Urothelium cell line (cell line): ENCODE measurements at regions not wholly inside any gene's neighbourhood (a gene's known extent, or its start where the extent isn't known, plus 50 kb on each side); places are given as distances from the start of the nearest gene placed in this dataset.
"Not testable (repeated sequence)": the region's sequence is repeated elsewhere in the genome, so short reads cannot be mapped to it uniquely, and the experiment has no call there.

Experiments
- DNase-seq: peaks from one replicate; pipeline ENCODE4 v3.0.0; 2011; ENCODE audit warnings: low spot score, mixed read lengths
- FAIRE-seq: peaks from 2 replicates; lab custom pipeline; 2011; peaks lifted over from hg19 to GRCh38; lab: Jason Lieb, UNC

GRCh38 chr4:152200511-152201333 is 335.2 kb downstream of the FBXW7 start:
- FAIRE-seq (no peak), DNase-seq (no peak)

GRCh38 chr4:152197211-152197610 is 338.7 kb downstream of the FBXW7 start:
- FAIRE-seq (no peak), DNase-seq (no peak)

GRCh38 chr4:152195888-152196287 is 340.0 kb downstream of the FBXW7 start:
- no peak for FAIRE-seq
- no peak for DNase-seq

- FAIRE-seq (no peak), DNase-seq (no peak)
These were observed 342.8 kb downstream of the FBXW7 start for GRCh38 chr4:152193059-152193458.

GRCh38 chr4:152190907-152191306 is 345.0 kb downstream of the FBXW7 start:
- DNase-seq (no peak), FAIRE-seq (no peak)

- FAIRE-seq (no peak), DNase-seq (no peak)
These were observed 346.3 kb downstream of the FBXW7 start for GRCh38 chr4:152189451-152190179.

- FAIRE-seq (no peak), DNase-seq (no peak)
These were observed 347.1 kb downstream of the FBXW7 start for GRCh38 chr4:152188801-152189200.

GRCh38 chr4:152187693-152188092 is 348.2 kb downstream of the FBXW7 start:
- FAIRE-seq (no peak), DNase-seq (no peak)

- DNase-seq: no peak
- FAIRE-seq: no peak
These were observed 349.9 kb downstream of the FBXW7 start for GRCh38 chr4:152185786-152186550.

- DNase-seq: no peak
- FAIRE-seq: no peak
These were observed 354.7 kb downstream of the FBXW7 start for GRCh38 chr4:152181150-152181549.

GRCh38 chr4:152180369-152180768 is 355.5 kb downstream of the FBXW7 start:
- FAIRE-seq: no peak
- no peak for DNase-seq

- not testable (repeated sequence) for FAIRE-seq, DNase-seq
These were observed 358.4 kb downstream of the FBXW7 start for GRCh38 chr4:152177538-152177937.

GRCh38 chr4:152176627-152177214 is 359.2 kb downstream of the FBXW7 start:
- DNase-seq (no peak), FAIRE-seq (no peak)

GRCh38 chr4:152175586-152175985 is 360.3 kb downstream of the FBXW7 start:
- DNase-seq: no peak
- no peak for FAIRE-seq

GRCh38 chr4:152172146-152172545 is 363.7 kb downstream of the FBXW7 start:
- FAIRE-seq: no peak
- no peak for DNase-seq

- no peak for DNase-seq
- no peak for FAIRE-seq
These were observed 364.3 kb downstream of the FBXW7 start for GRCh38 chr4:152171556-152171955.

GRCh38 chr4:152169683-152170082 is 366.2 kb downstream of the FBXW7 start:
- DNase-seq (no peak), FAIRE-seq (no peak)

- DNase-seq (no peak), FAIRE-seq (no peak)
These were observed 366.8 kb downstream of the FBXW7 start for GRCh38 chr4:152168987-152169616.

- FAIRE-seq (no peak), DNase-seq (peak; percentile 21)
These were observed 369.3 kb downstream of the FBXW7 start for GRCh38 chr4:152166567-152166966.

- FAIRE-seq: no peak
- DNase-seq: no peak
These were observed 370.0 kb downstream of the FBXW7 start for GRCh38 chr4:152165846-152166245.

GRCh38 chr4:152165146-152165545 is 370.7 kb downstream of the FBXW7 start:
- FAIRE-seq: no peak
- peak; percentile 54 for DNase-seq
